Natural killer cell (primary cell): ENCODE measurements at regions not wholly inside any gene's neighbourhood (a gene's known extent, or its start where the extent isn't known, plus 50 kb on each side); places are given as distances from the start of the nearest gene placed in this dataset.

Source experiments
- ATAC-seq, 3 donors: fragments of 150-1000 bp in 2 of 3; fragments of 200-7000 bp in 1 of 3; cut with Tn5 transposase; 1 replicate in 1 of 3; 2 replicates in 2 of 3; pipeline ENCODE4 v1.10.0; 2021; ENCODE audit warnings: mild to moderate bottlenecking in 2 of 3, moderate library complexity in 2 of 3
- DNase-seq, 2 donors: peaks; one replicate each; pipeline versions ENCODE4 v3.0.0 to v3.0.0-alpha.2; 2013 to 2021; ENCODE audit warnings: mixed read lengths in 1 of 2
- H3K27ac ChIP-seq: one replicate; pipeline ENCODE4 v1.5.1; 2013; ENCODE audit warnings: mild to moderate bottlenecking, low read length
- H3K27me3 ChIP-seq: one replicate; pipeline ENCODE4 v1.6.1; 2013; ENCODE audit warnings: low read length; ENCODE audit not compliant: control insufficient read depth, insufficient read depth
- H3K36me3 ChIP-seq: one replicate; pipeline ENCODE4 v1.6.1; 2013; ENCODE audit warnings: low read length; ENCODE audit not compliant: control insufficient read depth, insufficient read depth
- H3K4me1 ChIP-seq: one replicate; pipeline ENCODE4 v1.6.1; 2013; ENCODE audit warnings: low read length; ENCODE audit not compliant: control insufficient read depth, insufficient read depth
- H3K4me3 ChIP-seq: one replicate; pipeline ENCODE4 v1.5.1; 2013; ENCODE audit warnings: low read length
- H3K9me3 ChIP-seq: one replicate; pipeline ENCODE4 v1.6.1; 2013; ENCODE audit warnings: low read length; ENCODE audit not compliant: control insufficient read depth, insufficient read depth
- H3K27ac Mint-ChIP-seq, 2 donors: one replicate each; pipeline ENCODE4 v1.8.0; 2022; ENCODE audit warnings: mild to moderate bottlenecking in 2 of 2, mixed read lengths in 2 of 2, moderate library complexity in 1 of 2
- H3K27me3 Mint-ChIP-seq, 2 donors: one replicate each; pipeline ENCODE4 v1.8.0; 2022; ENCODE audit warnings: low read depth in 2 of 2, mixed read lengths in 2 of 2
- H3K36me3 Mint-ChIP-seq: one replicate; pipeline ENCODE4 v1.8.0; 2022; ENCODE audit warnings: mixed read lengths
- H3K4me1 Mint-ChIP-seq, 2 donors: one replicate each; pipeline ENCODE4 v1.8.0; 2022; ENCODE audit warnings: mixed read lengths in 2 of 2
- H3K4me3 Mint-ChIP-seq: one replicate; pipeline ENCODE4 v1.8.0; 2022; ENCODE audit warnings: mild to moderate bottlenecking, moderate library complexity, mixed read lengths
- H3K9me3 Mint-ChIP-seq, 2 donors: one replicate each; pipeline ENCODE4 v1.8.0; 2022; ENCODE audit warnings: mixed read lengths in 2 of 2
- WGBS: methylation state at CpG from one replicate; pipeline ENCODE4 v1.1.7; 2013; ENCODE audit warnings: missing lambda C conversion rate; ENCODE audit not compliant: insufficient coverage; 5-methylcytosine and 5-hydroxymethylcytosine counted together
- intact Hi-C: fragments of 100-400 bp; cut with micrococcal nuclease; formaldehyde crosslinking; loops from one replicate; pipeline ENCODE4 v1.14.2; 2022
- TF ChIP-seq, protein P1 (sequence below): fragments of 200-600 bp; IDR thresholded peaks from one replicate; pipeline ENCODE4 v1.8.0; 2022; ENCODE audit warnings: antibody characterized with exemption

DNA sequence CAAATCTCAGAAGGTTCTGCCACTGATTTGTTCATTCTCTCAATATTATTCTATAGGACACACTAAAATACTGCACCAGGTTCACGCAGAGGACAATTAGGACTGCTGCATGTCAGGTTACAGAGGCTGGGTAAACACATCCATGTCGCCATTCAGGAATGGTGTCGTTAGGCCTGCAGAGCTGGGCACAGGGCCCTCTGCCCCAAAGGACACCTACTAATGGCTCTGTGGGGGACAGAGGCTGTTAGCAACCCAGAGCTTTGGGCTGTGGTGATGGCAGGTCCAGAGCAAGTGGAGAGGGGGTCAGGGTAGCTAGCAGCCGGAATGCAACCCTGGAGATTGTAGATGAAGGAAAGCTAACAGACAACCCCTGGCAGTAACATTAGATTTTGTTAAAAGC, 115.9 kb downstream of the TTC32 start:
- Mint-ChIP-seq H3K9me3 (peaks cover 0 to 5% of the 10 kb centered on the region in 2 donors), H3K36me3 (no peaks in the 10 kb centered on the region), H3K4me3 (no peak overlapping the region), H3K27ac (no peak overlapping the region), H3K27me3 (peaks cover 0 to 8% of the 10 kb centered on the region in 2 donors), H3K4me1 (no peaks in the 10 kb centered on the region)
- no peak overlapping the region for H3K4me3 ChIP-seq
- WGBS, result 88% methylated on average over 4 of the region's 4 CpGs
- TF ChIP-seq, protein P1, sequence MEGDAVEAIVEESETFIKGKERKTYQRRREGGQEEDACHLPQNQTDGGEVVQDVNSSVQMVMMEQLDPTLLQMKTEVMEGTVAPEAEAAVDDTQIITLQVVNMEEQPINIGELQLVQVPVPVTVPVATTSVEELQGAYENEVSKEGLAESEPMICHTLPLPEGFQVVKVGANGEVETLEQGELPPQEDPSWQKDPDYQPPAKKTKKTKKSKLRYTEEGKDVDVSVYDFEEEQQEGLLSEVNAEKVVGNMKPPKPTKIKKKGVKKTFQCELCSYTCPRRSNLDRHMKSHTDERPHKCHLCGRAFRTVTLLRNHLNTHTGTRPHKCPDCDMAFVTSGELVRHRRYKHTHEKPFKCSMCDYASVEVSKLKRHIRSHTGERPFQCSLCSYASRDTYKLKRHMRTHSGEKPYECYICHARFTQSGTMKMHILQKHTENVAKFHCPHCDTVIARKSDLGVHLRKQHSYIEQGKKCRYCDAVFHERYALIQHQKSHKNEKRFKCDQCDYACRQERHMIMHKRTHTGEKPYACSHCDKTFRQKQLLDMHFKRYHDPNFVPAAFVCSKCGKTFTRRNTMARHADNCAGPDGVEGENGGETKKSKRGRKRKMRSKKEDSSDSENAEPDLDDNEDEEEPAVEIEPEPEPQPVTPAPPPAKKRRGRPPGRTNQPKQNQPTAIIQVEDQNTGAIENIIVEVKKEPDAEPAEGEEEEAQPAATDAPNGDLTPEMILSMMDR, result no peak
- no peaks in the 10 kb centered on the region for H3K9me3 ChIP-seq
- intact Hi-C loops, result no loop called here
- ATAC-seq (no peak), DNase-seq (no peak)
- no peaks in the 10 kb centered on the region for H3K27me3 ChIP-seq
- H3K4me1 ChIP-seq, result no peaks in the 10 kb centered on the region
- no peaks in the 10 kb centered on the region for H3K36me3 ChIP-seq
- no peak overlapping the region for H3K27ac ChIP-seq

DNA sequence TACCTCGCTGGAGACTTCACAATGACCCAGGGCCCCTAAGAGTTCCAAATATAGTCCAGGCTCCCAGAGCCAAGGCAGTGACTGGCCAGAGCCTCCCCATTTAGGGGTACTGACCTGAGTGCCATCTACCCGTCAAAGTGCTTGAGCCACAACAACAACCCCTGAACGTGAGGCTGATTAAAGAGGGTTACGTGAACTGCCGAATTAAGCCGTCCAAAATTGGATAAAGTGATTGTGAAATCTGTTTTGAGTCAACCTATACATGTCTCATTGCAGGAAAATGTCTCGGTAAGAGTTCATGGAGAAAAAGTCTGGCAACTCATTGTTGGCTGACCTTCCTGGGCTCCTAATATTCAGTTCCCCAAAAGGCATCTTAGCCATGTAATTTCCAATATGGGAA, 116.3 kb downstream of the TTC32 start:
- Histone ChIP-seq H3K27ac (no peak overlapping the region), H3K4me3 (no peak overlapping the region), H3K9me3 (no peaks in the 10 kb centered on the region), H3K4me1 (no peaks in the 10 kb centered on the region), H3K27me3 (no peaks in the 10 kb centered on the region), H3K36me3 (no peaks in the 10 kb centered on the region)
- peaks cover 0 to 5% of the 10 kb centered on the region in 2 donors for H3K9me3 Mint-ChIP-seq
- WGBS, result 94% methylated on average over 7 of the region's 7 CpGs
- DNase-seq, result no peak
- TF ChIP-seq, protein P1, result no peak
- no peak overlapping the region for H3K27ac Mint-ChIP-seq
- ATAC-seq, result no peak
- H3K36me3 Mint-ChIP-seq, result no peaks in the 10 kb centered on the region
- intact Hi-C loops, result no loop called here
- H3K4me3 Mint-ChIP-seq, result no peak overlapping the region
- H3K27me3 Mint-ChIP-seq, result peaks cover 0 to 8% of the 10 kb centered on the region in 2 donors
- no peaks in the 10 kb centered on the region for H3K4me1 Mint-ChIP-seq

GRCh38 chr2:19784456-19784855, 117.3 kb downstream of the TTC32 start:
- ATAC-seq, result no peak
- H3K9me3 Mint-ChIP-seq, result peaks cover 0 to 5% of the 10 kb centered on the region in 2 donors
- intact Hi-C loops, result no loop called here
- no peak for DNase-seq
- peaks cover 0 to 8% of the 10 kb centered on the region in 2 donors for H3K27me3 Mint-ChIP-seq
- TF ChIP-seq, protein P1, result no peak
- Histone ChIP-seq H3K9me3 (no peaks in the 10 kb centered on the region), H3K36me3 (no peaks in the 10 kb centered on the region), H3K27me3 (no peaks in the 10 kb centered on the region), H3K27ac (no peak overlapping the region), H3K4me3 (no peak overlapping the region), H3K4me1 (no peaks in the 10 kb centered on the region)
- H3K27ac Mint-ChIP-seq, result no peak overlapping the region
- H3K4me3 Mint-ChIP-seq, result no peak overlapping the region
- H3K4me1 Mint-ChIP-seq, result no peaks in the 10 kb centered on the region
- WGBS, result 98% methylated on average over 5 of the region's 5 CpGs
- no peaks in the 10 kb centered on the region for H3K36me3 Mint-ChIP-seq

GRCh38 chr2:19783935-19784334, 117.8 kb downstream of the TTC32 start:
- intact Hi-C loops, result no loop called here

More at GRCh38 chr2:19783935-19784334, 117.8 kb downstream of the TTC32 start:
- Histone ChIP-seq H3K36me3 (no peaks in the 10 kb centered on the region), H3K27me3 (no peaks in the 10 kb centered on the region), H3K27ac (no peak overlapping the region), H3K4me1 (no peaks in the 10 kb centered on the region), H3K4me3 (no peak overlapping the region), H3K9me3 (no peaks in the 10 kb centered on the region)
- Mint-ChIP-seq H3K9me3 (peaks cover 0 to 5% of the 10 kb centered on the region in 2 donors), H3K36me3 (no peaks in the 10 kb centered on the region), H3K27me3 (peaks cover 0 to 12% of the 10 kb centered on the region in 2 donors), H3K4me3 (no peak overlapping the region), H3K27ac (no peak overlapping the region), H3K4me1 (no peaks in the 10 kb centered on the region)
- no peak for ATAC-seq
- TF ChIP-seq, protein P1, result no peak
- DNase-seq, result no peak
- WGBS, result no CpG with 5 or more reads among the region's 2 CpGs
